GM19463 (cell line): ENCODE measurements at regions not wholly inside any gene's neighbourhood (a gene's known extent, or its start where the extent isn't known, plus 50 kb on each side); places are given as distances from the start of the nearest gene placed in this dataset.

Source experiments
- ATAC-seq: cut with Tn5 transposase; IDR thresholded peaks from one replicate; pipeline ENCODE4 v1.9.1; 2021; ENCODE audit warnings: mild to moderate bottlenecking, moderate library complexity; ENCODE audit not compliant: unreplicated experiment

GRCh38 chr11:100636536-100636935, 50.6 kb upstream of the ARHGAP42 start:
- ATAC-seq: no peak
